IPS-15b (cell line): ENCODE measurements at regions not wholly inside any gene's neighbourhood (a gene's known extent, or its start where the extent isn't known, plus 50 kb on each side); places are given as distances from the start of the nearest gene placed in this dataset.

Experiments
- H3K27me3 ChIP-seq: one replicate; pipeline ENCODE4 v1.6.1; 2013; ENCODE audit warnings: low read length; ENCODE audit not compliant: control insufficient read depth, insufficient read depth
- H3K36me3 ChIP-seq: one replicate; pipeline ENCODE4 v1.6.1; 2013; ENCODE audit warnings: low read length; ENCODE audit not compliant: control insufficient read depth, insufficient read depth
- H3K4me1 ChIP-seq: one replicate; pipeline ENCODE4 v1.6.1; 2013; ENCODE audit warnings: mild to moderate bottlenecking, low read length; ENCODE audit not compliant: control insufficient read depth, insufficient read depth
- H3K4me3 ChIP-seq: one replicate; pipeline ENCODE4 v1.5.1; 2013; ENCODE audit warnings: low read depth, low read length
- H3K9ac ChIP-seq: one replicate; pipeline ENCODE4 v1.6.1; 2013; ENCODE audit warnings: low read depth, mild to moderate bottlenecking, low read length
- H3K9me3 ChIP-seq: one replicate; pipeline ENCODE4 v1.6.1; 2013; ENCODE audit warnings: mild to moderate bottlenecking, low read length; ENCODE audit not compliant: control insufficient read depth, insufficient read depth

DNA sequence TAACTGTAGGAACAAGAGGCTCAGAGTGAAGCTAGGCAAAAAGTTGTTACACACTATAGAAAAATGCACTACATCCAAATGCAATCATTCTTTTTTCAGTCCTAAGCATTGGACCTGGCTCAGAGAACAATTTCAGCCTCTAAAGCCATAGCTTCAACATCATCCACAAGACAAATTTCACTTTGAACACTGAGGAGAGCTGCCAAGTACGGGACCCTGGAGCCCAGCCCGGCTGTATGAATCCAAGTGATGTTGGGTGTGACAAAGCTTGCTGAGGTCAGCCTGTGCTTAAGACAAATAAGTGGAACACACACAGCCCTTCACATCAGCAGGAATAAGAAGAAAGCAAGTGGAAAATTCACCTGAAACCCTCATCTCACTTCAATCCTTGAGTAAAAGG lies 233.1 kb upstream of the PFKP start:
- no peaks in the 10 kb centered on the region for H3K4me1 ChIP-seq
- H3K27me3 ChIP-seq = peaks cover under 1% of the 10 kb centered on the region
- no peaks in the 10 kb centered on the region for H3K9me3 ChIP-seq
- no peak overlapping the region for H3K4me3 ChIP-seq
- no peaks in the 10 kb centered on the region for H3K36me3 ChIP-seq
- no peak overlapping the region for H3K9ac ChIP-seq

DNA sequence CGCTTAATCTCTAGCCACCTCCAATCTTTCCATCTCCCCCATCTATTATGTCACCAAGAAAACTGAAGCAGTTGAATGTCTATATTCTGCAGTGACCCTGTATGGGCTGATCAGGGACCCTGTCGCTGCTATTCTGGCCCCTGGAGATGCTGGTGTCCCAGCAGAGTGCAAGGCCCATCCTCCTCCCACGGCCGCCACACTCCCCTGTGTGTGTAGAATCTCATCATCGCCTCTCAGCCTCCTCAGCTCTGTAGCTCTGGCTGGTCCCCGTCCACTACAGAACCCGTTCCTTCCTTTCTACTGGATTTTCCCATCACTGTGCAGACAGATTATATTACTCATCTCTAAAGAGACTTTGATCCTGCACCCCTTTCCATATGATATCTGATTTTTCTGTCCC lies 235.8 kb upstream of the PFKP start:
- no peaks in the 10 kb centered on the region for H3K9me3 ChIP-seq
- H3K36me3 ChIP-seq = no peaks in the 10 kb centered on the region
- no peaks in the 10 kb centered on the region for H3K27me3 ChIP-seq
- H3K4me3 ChIP-seq = no peak overlapping the region
- H3K9ac ChIP-seq = no peak overlapping the region
- H3K4me1 ChIP-seq = no peaks in the 10 kb centered on the region

DNA sequence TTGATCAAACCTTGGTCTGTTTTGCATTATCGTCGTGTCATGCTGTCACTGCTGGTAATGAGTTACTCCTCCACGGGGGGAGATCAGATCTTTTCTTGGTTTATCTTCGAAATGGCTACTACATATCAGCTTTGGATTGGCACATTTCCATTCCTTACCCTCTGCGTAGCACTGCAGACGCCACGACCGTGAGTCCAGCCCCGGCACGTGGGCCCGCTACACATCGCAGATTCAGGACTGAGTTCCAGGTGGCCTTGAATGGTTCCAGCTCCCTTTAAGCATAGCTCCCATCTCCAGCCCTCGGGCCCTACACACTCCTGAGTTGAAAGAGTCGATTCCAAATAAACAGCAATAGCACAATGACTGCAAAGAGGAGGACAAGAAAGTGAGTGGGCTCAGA lies 238.6 kb upstream of the PFKP start:
- Histone ChIP-seq H3K27me3 (no peaks in the 10 kb centered on the region), H3K4me1 (no peaks in the 10 kb centered on the region), H3K9ac (no peak overlapping the region)

DNA sequence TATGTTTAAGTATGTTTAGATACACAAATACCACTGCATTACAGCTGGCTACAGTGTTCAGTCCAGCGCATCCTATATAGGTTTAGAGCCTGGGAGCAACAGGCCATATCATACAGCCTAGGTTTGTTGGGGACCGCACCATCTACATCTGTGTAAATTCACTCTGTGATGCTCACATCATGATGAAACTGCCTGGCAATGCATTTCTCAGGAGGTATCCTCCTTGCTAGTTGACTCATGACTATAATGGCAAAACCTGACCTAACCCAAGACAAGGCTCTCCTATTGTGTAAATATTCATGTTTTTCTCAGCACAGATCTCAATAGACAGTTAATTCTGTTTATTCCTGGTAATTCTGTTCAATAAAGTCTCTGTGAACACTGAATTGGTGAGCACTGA lies 240.7 kb upstream of the PFKP start:
- H3K4me1 ChIP-seq = no peaks in the 10 kb centered on the region
- no peaks in the 10 kb centered on the region for H3K27me3 ChIP-seq
- no peak overlapping the region for H3K9ac ChIP-seq
- H3K36me3 ChIP-seq = no peaks in the 10 kb centered on the region
- H3K9me3 ChIP-seq = no peaks in the 10 kb centered on the region
- no peak overlapping the region for H3K4me3 ChIP-seq

More for the DNA sequence above, 238.6 kb upstream of the PFKP start:
- H3K36me3 ChIP-seq = no peaks in the 10 kb centered on the region
- no peak overlapping the region for H3K4me3 ChIP-seq
- no peaks in the 10 kb centered on the region for H3K9me3 ChIP-seq

DNA sequence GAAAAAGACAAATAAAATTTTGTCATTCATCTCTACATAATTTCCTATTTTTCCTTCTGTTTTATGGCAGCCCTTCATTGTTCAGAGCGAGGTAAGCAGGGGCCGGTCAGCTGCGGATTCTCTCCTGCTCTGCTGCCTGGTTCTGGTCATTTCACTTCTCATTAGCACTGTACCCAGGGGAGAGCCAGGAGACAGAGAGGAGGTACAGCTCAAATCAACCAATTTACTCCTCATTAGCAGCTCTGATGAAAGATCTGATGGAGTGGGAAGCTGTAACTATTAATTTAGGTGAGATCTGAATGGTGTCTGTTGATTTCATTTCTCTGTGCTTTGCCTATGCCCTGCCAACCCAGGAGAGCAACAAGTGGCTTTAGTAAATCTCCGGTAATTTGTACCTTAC lies 241.5 kb upstream of the PFKP start:
- H3K4me3 ChIP-seq = no peak overlapping the region
- H3K4me1 ChIP-seq = no peaks in the 10 kb centered on the region
- no peaks in the 10 kb centered on the region for H3K9me3 ChIP-seq
- H3K36me3 ChIP-seq = no peaks in the 10 kb centered on the region
- no peaks in the 10 kb centered on the region for H3K27me3 ChIP-seq
- H3K9ac ChIP-seq = no peak overlapping the region

DNA sequence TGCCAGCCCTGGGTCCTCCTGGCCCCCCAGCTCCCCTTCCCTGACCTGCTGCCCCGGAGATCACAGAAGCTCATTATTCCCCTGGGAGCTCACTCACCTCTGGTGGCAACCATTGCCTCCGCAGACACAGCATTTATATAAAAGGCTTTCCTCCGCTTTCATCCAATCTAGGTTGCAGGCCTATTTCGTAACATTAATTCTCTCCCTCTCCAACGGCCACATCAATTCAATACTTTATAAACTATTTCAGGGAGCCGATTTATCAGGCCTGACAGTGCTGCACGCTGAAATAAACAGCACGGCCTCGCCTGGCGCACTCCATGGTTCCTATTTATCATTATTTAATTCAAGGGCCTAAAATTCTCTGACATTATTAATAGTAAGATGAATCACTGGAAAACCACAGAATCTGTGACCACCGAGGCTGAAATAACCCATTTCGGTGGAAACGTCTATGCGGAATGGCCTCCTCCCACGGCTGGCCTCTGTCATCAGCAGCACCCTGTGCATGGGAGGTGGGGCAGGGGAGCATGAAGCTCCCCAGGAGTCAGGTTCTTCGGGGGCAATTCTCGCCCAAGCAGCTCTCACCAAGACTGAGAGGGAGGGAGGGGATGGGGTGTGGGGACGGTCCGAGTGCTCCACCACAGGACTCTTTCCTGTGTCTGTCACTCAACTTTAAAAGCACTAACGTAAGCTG lies 249.3 kb upstream of the PFKP start:
- Histone ChIP-seq H3K9ac (no peak overlapping the region), H3K4me1 (no peaks in the 10 kb centered on the region), H3K4me3 (no peak overlapping the region), H3K9me3 (no peaks in the 10 kb centered on the region), H3K36me3 (no peaks in the 10 kb centered on the region), H3K27me3 (no peaks in the 10 kb centered on the region)

DNA sequence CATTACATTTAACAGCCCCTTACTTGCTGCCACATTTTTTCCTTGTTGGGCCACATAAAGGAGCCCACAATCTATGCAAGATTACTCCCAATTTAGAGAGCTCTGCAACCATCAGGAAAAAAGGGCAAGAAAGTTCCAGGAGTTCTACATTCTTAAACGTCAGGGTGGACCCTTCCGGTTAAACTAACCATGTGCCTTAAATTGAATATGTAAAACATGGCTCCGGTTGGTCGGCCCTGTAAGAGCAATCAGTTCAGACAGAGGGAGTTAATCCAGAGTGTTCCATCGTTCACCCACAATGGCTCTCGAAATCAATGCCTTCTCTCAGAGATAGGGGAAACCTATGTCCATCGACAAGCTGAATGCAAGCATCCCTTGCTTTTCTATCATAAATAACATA lies 253.7 kb upstream of the PFKP start:
- no peak overlapping the region for H3K9ac ChIP-seq
- no peak overlapping the region for H3K4me3 ChIP-seq
- H3K9me3 ChIP-seq = no peaks in the 10 kb centered on the region

DNA sequence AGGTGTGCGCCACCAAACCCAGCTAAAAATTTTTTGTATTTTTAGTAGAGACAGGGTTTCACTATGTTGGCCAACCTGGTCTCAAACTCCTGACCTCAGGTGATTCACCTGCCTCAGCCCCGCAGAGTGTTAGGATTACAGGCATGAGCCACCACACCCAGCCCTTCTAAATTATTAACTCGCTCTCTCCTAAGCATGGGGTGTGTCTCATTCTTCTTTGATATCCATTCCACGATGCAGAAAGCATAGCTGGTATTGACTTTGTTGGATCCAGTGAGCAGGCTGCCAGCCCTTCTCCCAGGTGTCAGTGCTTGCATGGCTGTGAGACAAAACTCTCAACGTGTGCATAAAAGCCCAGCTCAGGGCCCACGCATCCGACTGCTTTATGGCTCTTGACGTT lies 254.1 kb upstream of the PFKP start:
- H3K27me3 ChIP-seq = no peaks in the 10 kb centered on the region
- H3K4me3 ChIP-seq = no peak overlapping the region
- no peaks in the 10 kb centered on the region for H3K36me3 ChIP-seq
- no peaks in the 10 kb centered on the region for H3K4me1 ChIP-seq
- no peak overlapping the region for H3K9ac ChIP-seq
- H3K9me3 ChIP-seq = no peaks in the 10 kb centered on the region

More for the DNA sequence above, 253.7 kb upstream of the PFKP start:
- Histone ChIP-seq H3K36me3 (no peaks in the 10 kb centered on the region), H3K4me1 (no peaks in the 10 kb centered on the region), H3K27me3 (no peaks in the 10 kb centered on the region)

DNA sequence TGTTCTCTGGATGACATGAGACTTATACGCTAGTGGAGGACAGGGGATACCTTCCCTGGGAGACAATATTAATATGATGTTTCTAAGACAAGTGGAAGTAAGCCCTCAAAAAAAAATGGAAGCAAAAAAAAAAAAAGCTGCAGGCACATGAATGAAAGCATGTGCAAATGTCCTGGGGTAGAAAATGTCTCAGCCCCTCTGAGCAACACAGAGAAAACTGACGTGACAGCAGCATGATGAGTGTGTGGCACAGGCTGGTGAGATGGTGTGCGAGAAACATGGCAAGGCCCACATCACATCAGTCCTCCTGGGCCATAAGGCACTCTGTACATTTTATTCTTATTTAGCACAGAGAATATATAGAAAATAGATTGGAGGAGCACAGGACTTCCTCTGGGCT lies 254.7 kb upstream of the PFKP start:
- Histone ChIP-seq H3K9ac (no peak overlapping the region), H3K9me3 (no peaks in the 10 kb centered on the region), H3K4me3 (no peak overlapping the region), H3K4me1 (no peaks in the 10 kb centered on the region), H3K36me3 (no peaks in the 10 kb centered on the region), H3K27me3 (no peaks in the 10 kb centered on the region)

DNA sequence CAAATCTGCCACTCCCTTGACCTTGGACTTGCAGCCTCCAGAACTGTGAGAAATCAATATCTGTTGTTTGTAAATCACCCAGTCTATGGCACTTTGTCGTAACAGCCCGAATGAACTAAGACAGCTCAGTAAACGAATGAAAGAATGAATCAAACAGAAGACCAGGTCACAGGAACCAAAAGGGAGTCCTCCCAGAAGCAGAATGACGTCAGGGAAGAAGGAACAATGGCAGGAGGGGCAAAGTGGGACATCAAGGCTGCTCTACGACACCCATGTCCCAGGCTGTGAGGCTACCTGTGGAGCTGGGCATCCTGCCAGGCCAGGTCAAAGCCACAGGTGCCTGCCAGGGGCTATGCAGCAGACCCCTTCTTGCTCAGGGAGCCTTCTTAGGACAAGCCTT lies 267.2 kb upstream of the PFKP start:
- H3K27me3 ChIP-seq = no peaks in the 10 kb centered on the region
- no peak overlapping the region for H3K4me3 ChIP-seq
- no peaks in the 10 kb centered on the region for H3K4me1 ChIP-seq
- H3K36me3 ChIP-seq = no peaks in the 10 kb centered on the region
- H3K9me3 ChIP-seq = no peaks in the 10 kb centered on the region
- no peak overlapping the region for H3K9ac ChIP-seq

DNA sequence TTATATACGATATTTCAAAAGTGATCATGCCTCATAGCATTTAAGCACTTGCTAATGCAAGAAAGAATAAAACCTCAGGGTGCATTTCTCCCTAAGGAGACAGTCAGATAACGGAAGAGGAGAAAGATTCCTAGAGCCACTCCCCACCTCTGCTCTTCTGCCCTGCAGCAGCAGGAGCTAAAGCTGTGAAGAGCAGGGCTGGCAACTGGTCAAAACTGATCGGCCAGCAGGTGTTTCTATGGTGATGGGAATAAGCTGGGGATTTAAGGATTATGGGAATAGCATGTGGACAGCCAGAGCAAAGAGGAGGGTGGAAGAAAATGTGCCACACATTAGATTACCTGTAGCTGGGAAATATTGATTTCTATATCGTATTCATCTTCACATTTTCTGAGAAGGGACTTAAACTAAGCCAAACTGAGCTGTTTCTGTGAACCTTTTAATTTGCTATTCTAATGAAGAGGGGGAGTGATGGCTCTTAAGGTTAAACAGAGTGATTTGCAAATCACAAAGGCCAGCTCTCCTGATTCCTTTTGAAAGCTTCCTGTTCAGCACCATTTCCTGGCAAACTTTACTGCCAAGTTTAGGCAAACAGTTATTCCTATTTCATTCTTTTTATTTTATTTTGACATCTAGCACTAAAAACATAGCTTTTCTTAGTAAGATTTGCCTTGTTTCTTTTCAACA lies 268.9 kb upstream of the PFKP start:
- Histone ChIP-seq H3K9me3 (no peaks in the 10 kb centered on the region), H3K9ac (no peak overlapping the region), H3K27me3 (no peaks in the 10 kb centered on the region), H3K4me3 (no peak overlapping the region), H3K4me1 (no peaks in the 10 kb centered on the region), H3K36me3 (no peaks in the 10 kb centered on the region)

DNA sequence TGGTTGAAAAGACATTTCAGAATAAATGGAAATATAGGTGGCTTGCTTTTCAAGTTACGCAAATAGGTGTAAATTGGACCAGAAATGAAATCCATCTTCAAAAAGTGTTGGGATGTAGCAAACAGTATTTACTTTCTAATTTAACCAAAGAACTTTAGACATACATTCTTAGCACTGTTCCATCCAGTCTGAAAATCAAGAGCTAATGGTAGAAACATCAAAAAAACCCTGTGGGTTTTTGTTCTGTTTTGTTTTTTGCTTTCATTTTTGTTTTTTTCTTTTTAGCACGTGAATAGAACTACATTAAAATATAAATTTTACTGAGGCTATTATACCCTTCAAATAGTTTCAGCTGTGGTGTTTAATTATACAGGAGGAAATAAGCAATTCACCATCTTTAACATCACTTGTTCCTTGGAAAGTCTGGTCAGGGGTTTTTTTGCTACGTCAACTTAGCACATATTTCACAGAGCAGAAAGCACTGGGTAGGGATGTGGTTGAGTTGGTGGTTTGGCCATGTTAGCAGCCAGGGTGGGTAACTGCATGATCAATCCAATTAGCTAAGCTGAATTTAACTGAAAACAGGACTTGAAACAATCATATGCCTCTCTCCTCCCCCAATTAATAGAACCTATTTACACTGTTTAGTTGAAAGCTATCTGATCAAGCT lies 275.4 kb upstream of the PFKP start:
- H3K4me1 ChIP-seq = no peaks in the 10 kb centered on the region
- H3K27me3 ChIP-seq = no peaks in the 10 kb centered on the region
- no peaks in the 10 kb centered on the region for H3K9me3 ChIP-seq
- no peak overlapping the region for H3K9ac ChIP-seq
- no peaks in the 10 kb centered on the region for H3K36me3 ChIP-seq
- H3K4me3 ChIP-seq = no peak overlapping the region
